Naive thymus-derived CD4-positive, alpha-beta T cell (primary cell): ENCODE measurements at regions not wholly inside any gene's neighbourhood (a gene's known extent, or its start where the extent isn't known, plus 50 kb on each side); places are given as distances from the start of the nearest gene placed in this dataset.

Source experiments
- ATAC-seq: fragments of 150-1000 bp; cut with Tn5 transposase; 2 replicates; pipeline ENCODE4 v1.10.0; 2021; ENCODE audit warnings: mild to moderate bottlenecking, moderate library complexity
- CTCF ChIA-PET: fragments of 350-600 bp; sonication (Branson Sonifier 250); formaldehyde crosslinking; loops from one replicate; lab custom pipeline; 2021; ENCODE audit warnings: antibody characterized with exemption; lab: Charles Lee
- POLR2A ChIA-PET: fragments of 350-600 bp; sonication (Branson Sonifier 250); formaldehyde crosslinking; loops from one replicate; lab custom pipeline; 2021; ENCODE audit warnings: antibody characterized with exemption, inconsistent platforms; lab: Charles Lee
- DNase-seq, 9 donors: peaks; one replicate each; pipeline versions ENCODE4 v3.0.0 to v3.0.0-alpha.2; 2020 to 2022; ENCODE audit warnings: mixed read lengths in 1 of 9
- H3K27ac ChIP-seq: one replicate; pipeline ENCODE4 v1.7.0; 2013; ENCODE audit warnings: mild to moderate bottlenecking, low read depth, low read length, moderate library complexity
- H3K27me3 ChIP-seq, 2 donors: one replicate each; pipeline ENCODE4 v1.7.0; 2013; ENCODE audit warnings: low read length in 2 of 2, mild to moderate bottlenecking in 2 of 2, moderate library complexity in 2 of 2; ENCODE audit not compliant: control insufficient read depth in 2 of 2, insufficient read depth in 2 of 2
- H3K36me3 ChIP-seq, 3 experiments: 1 replicate in 2 of 3; 2 replicates in 1 of 3; pipeline ENCODE4 v1.7.0; 2013; ENCODE audit warnings: low read length in 3 of 3, mild to moderate bottlenecking in 3 of 3, moderate library complexity in 1 of 3; ENCODE audit not compliant: insufficient read depth in 3 of 3, control insufficient read depth in 2 of 3
- H3K4me1 ChIP-seq, 2 donors: one replicate each; pipeline ENCODE4 v1.7.0; 2013; ENCODE audit warnings: low read length in 2 of 2, mild to moderate bottlenecking in 2 of 2, moderate library complexity in 1 of 2; ENCODE audit not compliant: control insufficient read depth in 2 of 2, insufficient read depth in 2 of 2
- H3K4me3 ChIP-seq: 2 replicates; pipeline ENCODE4 v1.7.0; 2013; ENCODE audit warnings: mild to moderate bottlenecking, low read length
- H3K9me3 ChIP-seq, 3 experiments: 1 replicate in 2 of 3; 2 replicates in 1 of 3; pipeline ENCODE4 v1.7.0; 2013; ENCODE audit warnings: low read length in 3 of 3; ENCODE audit not compliant: control insufficient read depth in 2 of 3
- H3K27ac Mint-ChIP-seq, 9 donors: one replicate each; pipeline ENCODE4 v1.8.0; 2020 to 2022; ENCODE audit warnings: mixed read lengths in 9 of 9, mild to moderate bottlenecking in 8 of 9, moderate library complexity in 5 of 9, inconsistent platforms in 2 of 9
- H3K27me3 Mint-ChIP-seq, 5 donors: one replicate each; pipeline ENCODE4 v1.8.0; 2021 to 2022; ENCODE audit warnings: mixed read lengths in 5 of 5, mild to moderate bottlenecking in 1 of 5
- H3K36me3 Mint-ChIP-seq, 5 donors: one replicate each; pipeline ENCODE4 v1.8.0; 2020 to 2022; ENCODE audit warnings: mixed read lengths in 5 of 5, mild to moderate bottlenecking in 3 of 5, inconsistent platforms in 1 of 5
- H3K4me1 Mint-ChIP-seq, 7 donors: one replicate each; pipeline ENCODE4 v1.8.0; 2020 to 2022; ENCODE audit warnings: mixed read lengths in 7 of 7, mild to moderate bottlenecking in 3 of 7, inconsistent platforms in 1 of 7
- H3K4me3 Mint-ChIP-seq, 10 donors: one replicate each; pipeline ENCODE4 v1.8.0; 2020 to 2022; ENCODE audit warnings: mild to moderate bottlenecking in 10 of 10, mixed read lengths in 10 of 10, moderate library complexity in 6 of 10, inconsistent platforms in 2 of 10
- H3K9me3 Mint-ChIP-seq, 11 donors: one replicate each; pipeline ENCODE4 v1.8.0; 2020 to 2022; ENCODE audit warnings: mixed read lengths in 11 of 11, mild to moderate bottlenecking in 4 of 11, inconsistent platforms in 1 of 11, moderate library complexity in 1 of 11
- intact Hi-C, 2 donors: fragments of 100-400 bp; cut with micrococcal nuclease; formaldehyde crosslinking; loops; one replicate each; pipeline ENCODE4 v1.15.1; 2023

DNA sequence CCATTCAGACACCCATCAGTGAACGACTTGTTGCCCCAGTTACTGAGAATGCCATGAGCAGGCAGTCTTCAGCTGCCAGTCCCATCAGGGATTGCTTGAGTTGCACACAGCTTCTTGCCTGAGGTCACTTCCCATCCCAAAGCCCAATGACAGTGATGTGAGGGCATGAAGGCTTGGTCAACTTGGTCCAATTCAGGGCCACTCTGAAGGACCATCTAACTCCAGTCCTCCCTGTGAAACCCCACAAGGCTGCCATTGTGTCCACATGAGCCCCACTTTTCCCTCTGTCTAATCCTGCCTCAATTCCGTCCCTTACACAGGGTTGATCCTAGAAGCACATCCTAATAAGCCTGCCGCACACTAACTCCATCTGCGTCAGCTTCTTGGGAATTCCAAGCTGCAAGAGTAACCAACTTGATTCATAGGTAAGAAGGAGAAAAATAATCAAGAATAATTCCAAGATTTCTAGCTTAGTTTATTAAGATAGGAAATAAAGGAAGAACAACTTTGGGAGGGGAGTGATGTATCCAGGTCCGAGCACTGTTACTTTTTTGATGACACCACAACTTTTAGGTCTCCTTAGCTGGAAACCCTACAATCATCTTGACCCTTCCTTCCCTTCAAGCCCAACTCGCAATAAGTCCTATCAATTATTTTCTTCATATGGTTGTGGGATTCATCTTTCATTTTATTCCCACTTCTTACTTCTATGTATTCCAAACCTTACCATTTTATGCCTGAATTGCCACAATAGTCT lies 110.9 kb downstream of the LRRC30 start:
- POLR2A ChIA-PET = no interaction called here
- peak overlapping the region in 1 of 9 donors; percentile 48 for H3K27ac Mint-ChIP-seq
- H3K9me3 Mint-ChIP-seq = peaks cover 0 to 6% (median 0%) of the 10 kb centered on the region in 11 donors
- Histone ChIP-seq H3K36me3 (no peaks in the 10 kb centered on the region), H3K27ac (no peak overlapping the region), H3K9me3 (no peaks in the 10 kb centered on the region), H3K27me3 (no peaks in the 10 kb centered on the region), H3K4me1 (no peaks in the 10 kb centered on the region), H3K4me3 (no peak overlapping the region)
- H3K36me3 Mint-ChIP-seq = no peaks in the 10 kb centered on the region
- H3K4me3 Mint-ChIP-seq = no peak overlapping the region
- no peaks in the 10 kb centered on the region for H3K27me3 Mint-ChIP-seq
- ATAC-seq (no peak), DNase-seq (no peak)
- CTCF ChIA-PET = no interaction called here
- intact Hi-C loops = no loop called here
- no peaks in the 10 kb centered on the region for H3K4me1 Mint-ChIP-seq

DNA sequence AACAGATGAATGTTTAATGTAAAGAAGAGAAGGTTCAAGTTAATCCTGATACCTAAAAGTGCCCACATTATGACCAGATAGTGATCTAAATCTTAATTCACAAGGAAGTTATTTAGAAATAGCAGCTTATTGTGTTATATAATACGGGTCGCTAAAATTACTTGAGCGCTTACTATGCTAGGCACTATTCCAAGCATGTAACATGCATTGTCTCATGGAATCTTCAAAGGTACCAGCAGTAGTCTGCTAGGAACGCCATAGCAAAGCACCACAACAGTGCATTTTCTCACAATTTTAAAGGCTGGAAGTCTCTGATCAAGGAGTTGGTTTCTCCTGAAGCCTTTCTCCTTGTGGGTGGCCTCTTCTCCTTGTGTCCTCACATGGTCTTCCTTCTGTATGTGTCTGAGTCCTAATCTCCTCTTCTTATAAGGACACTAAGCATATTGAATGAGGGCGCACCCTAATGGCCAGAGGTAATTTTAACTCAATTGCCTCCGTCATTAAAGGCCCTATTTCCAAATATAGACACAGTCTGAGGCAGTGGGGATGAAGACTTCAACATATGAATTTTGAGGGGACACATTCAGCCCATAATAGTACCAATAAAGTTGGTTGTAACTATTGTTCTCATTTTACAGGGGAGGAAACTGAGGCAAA lies 118.4 kb downstream of the LRRC30 start:
- intact Hi-C loops = no loop called here
- Mint-ChIP-seq H3K4me3 (no peak overlapping the region), H3K4me1 (no peaks in the 10 kb centered on the region), H3K9me3 (peaks cover 0 to 17% (median 6%) of the 10 kb centered on the region in 11 donors), H3K27me3 (no peaks in the 10 kb centered on the region), H3K36me3 (no peaks in the 10 kb centered on the region), H3K27ac (no peak overlapping the region)
- POLR2A ChIA-PET = no interaction called here
- no peaks in the 10 kb centered on the region for H3K36me3 ChIP-seq
- H3K27me3 ChIP-seq = no peaks in the 10 kb centered on the region
- no peak overlapping the region for H3K27ac ChIP-seq
- H3K4me1 ChIP-seq = no peaks in the 10 kb centered on the region
- DNase-seq (no peak), ATAC-seq (no peak)
- H3K4me3 ChIP-seq = no peak overlapping the region
- CTCF ChIA-PET = no interaction called here
- H3K9me3 ChIP-seq = peaks cover 0 to 4% (median 0%) of the 10 kb centered on the region in 3 experiments

DNA sequence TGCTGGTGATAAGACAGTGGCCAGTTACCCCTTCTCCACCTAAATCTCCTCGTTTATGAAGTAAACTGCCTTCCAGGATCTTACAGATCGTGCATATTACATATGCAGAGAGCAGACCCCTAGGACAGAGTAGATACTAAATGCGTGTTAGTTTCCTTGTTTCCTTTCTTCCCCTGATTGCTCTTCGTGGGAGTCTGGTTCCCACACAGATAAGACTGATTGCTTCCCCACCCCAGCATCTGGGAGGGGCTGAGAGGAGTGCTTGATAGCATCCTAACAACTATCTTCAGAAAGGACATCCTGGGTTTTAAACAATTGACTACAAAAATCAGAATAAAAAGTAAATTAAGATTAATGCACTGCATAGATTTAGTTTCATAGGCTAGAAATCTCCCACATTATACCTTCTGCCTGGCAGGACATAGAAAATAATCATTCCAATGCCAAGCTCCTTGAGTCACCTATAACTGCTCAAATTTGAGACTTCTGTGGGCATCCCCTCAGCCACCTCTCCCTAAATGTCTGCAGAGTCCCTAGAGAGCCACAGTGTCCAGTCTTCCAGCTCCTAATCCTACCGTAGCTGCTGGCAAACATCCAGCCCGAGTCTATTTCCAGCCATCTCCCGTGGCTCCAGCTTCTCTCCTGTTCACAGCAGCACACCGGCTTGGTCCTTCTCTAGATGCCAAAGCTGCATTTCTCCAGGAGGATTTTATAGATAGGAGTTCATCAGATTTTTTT lies 128.3 kb downstream of the LRRC30 start:
- ChIA-PET POLR2A (no interaction called here), CTCF (no interaction called here)
- Mint-ChIP-seq H3K27ac (no peak overlapping the region), H3K9me3 (peaks cover 1 to 11% (median 4%) of the 10 kb centered on the region in 11 donors), H3K4me3 (no peak overlapping the region), H3K36me3 (peaks cover 0 to 4% (median 0%) of the 10 kb centered on the region in 5 donors), H3K27me3 (peaks cover 0 to 8% (median 0%) of the 10 kb centered on the region in 5 donors), H3K4me1 (no peaks in the 10 kb centered on the region)
- Histone ChIP-seq H3K27me3 (no peaks in the 10 kb centered on the region), H3K9me3 (no peaks in the 10 kb centered on the region), H3K27ac (no peak overlapping the region), H3K36me3 (no peaks in the 10 kb centered on the region), H3K4me1 (no peaks in the 10 kb centered on the region), H3K4me3 (no peak overlapping the region)
- no peak for DNase-seq
- no peak for ATAC-seq
- intact Hi-C loops = no loop called here

DNA sequence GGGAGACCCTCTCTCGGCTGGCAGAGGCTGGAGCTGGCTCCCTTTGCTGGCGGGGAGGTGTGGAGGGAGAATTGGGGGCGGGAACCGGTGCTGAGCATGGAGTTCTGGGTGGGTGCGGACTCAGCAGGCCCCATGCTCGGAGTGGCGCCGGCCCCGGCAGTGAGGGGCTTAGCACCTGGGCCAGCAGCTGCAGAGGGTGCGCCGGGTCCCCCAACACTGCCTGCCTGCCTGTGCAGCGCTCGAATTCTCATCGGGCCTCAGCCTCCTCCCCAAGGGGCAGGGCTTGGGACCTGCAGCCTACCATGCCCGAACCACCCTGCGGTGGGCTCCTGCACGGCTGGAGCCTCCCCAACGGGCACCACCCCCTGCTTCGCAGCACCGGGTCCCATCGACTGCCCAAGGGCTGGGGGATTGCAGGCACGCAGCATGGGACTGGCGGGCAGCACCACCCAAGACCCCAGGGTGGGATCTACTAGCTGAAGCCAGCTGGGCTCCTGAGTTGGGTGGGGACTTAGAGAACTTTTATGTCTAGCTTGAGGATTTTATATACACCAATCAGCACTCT lies 129.8 kb downstream of the LRRC30 start:
- intact Hi-C loops = no loop called here
- Histone ChIP-seq H3K36me3 (no peaks in the 10 kb centered on the region), H3K4me3 (no peak overlapping the region), H3K9me3 (no peaks in the 10 kb centered on the region), H3K4me1 (no peaks in the 10 kb centered on the region), H3K27ac (no peak overlapping the region), H3K27me3 (no peaks in the 10 kb centered on the region)
- ChIA-PET POLR2A (no interaction called here), CTCF (no interaction called here)
- Mint-ChIP-seq H3K27me3 (peaks cover 0 to 8% (median 0%) of the 10 kb centered on the region in 5 donors), H3K4me3 (no peak overlapping the region), H3K27ac (no peak overlapping the region), H3K4me1 (no peaks in the 10 kb centered on the region), H3K9me3 (peaks cover 0 to 15% (median 5%) of the 10 kb centered on the region in 11 donors), H3K36me3 (peaks cover 0 to 4% (median 0%) of the 10 kb centered on the region in 5 donors)
- ATAC-seq = no peak
- no peak for DNase-seq

DNA sequence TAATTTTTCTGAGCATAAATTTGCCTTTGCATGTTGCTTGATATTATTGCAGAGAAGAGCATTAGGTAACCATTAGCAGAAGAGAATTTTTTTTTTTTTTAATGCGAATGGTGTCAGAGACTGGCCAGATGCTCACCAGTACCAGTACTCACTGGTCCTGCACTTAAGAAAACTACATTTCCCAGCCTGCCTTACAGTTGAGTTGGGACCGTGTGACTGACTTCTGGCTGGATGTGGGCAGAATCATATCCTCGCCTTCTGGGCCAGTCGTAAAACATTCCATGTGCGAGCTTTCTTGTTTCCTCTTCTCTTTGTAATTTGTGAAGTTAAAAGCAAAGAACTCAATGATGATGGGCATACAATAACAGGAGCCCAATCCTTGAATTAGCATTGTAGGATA lies 132.4 kb downstream of the LRRC30 start:
- H3K27ac Mint-ChIP-seq = no peak overlapping the region
- Histone ChIP-seq H3K4me1 (no peaks in the 10 kb centered on the region), H3K27ac (no peak overlapping the region), H3K4me3 (no peak overlapping the region), H3K36me3 (no peaks in the 10 kb centered on the region), H3K9me3 (no peaks in the 10 kb centered on the region), H3K27me3 (no peaks in the 10 kb centered on the region)
- H3K36me3 Mint-ChIP-seq = peaks cover 0 to 4% (median 0%) of the 10 kb centered on the region in 5 donors
- CTCF ChIA-PET = no interaction called here
- peaks cover 0 to 8% (median 0%) of the 10 kb centered on the region in 5 donors for H3K27me3 Mint-ChIP-seq
- ATAC-seq (no peak), DNase-seq (no peak)
- no peak overlapping the region for H3K4me3 Mint-ChIP-seq
- intact Hi-C loops = no loop called here
- POLR2A ChIA-PET = no interaction called here
- H3K4me1 Mint-ChIP-seq = no peaks in the 10 kb centered on the region
- H3K9me3 Mint-ChIP-seq = peaks cover 0 to 15% (median 4%) of the 10 kb centered on the region in 11 donors

DNA sequence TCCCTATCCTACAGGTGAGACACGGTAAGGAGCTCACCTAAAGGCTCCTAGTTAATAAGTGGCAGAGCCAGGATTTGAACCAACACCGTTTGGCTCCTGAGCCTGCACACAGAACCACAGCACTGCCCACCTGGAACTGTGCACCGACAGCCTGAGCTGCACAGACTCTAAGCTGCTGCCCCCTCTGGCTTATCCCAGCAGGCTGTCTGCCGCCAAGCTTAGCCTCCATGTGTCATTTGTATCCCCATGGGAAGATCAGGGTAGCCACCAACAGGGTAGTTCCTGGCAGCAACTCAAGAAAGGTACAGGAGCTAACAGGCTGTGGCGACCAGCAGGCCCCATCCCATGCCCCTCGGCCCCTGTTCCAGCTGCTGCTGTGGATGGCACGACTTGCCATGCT lies 135.7 kb downstream of the LRRC30 start:
- intact Hi-C loops = no loop called here
- Mint-ChIP-seq H3K4me3 (no peak overlapping the region), H3K9me3 (peaks cover 0 to 8% (median 3%) of the 10 kb centered on the region in 11 donors), H3K27ac (no peak overlapping the region), H3K4me1 (peaks cover 0 to 8% (median 4%) of the 10 kb centered on the region in 7 donors), H3K27me3 (peaks cover 0 to 16% (median 4%) of the 10 kb centered on the region in 5 donors), H3K36me3 (no peaks in the 10 kb centered on the region)
- CTCF ChIA-PET = no interaction called here
- Histone ChIP-seq H3K4me1 (no peaks in the 10 kb centered on the region), H3K27ac (no peak overlapping the region), H3K4me3 (no peak overlapping the region), H3K27me3 (no peaks in the 10 kb centered on the region), H3K9me3 (no peaks in the 10 kb centered on the region), H3K36me3 (no peaks in the 10 kb centered on the region)
- DNase-seq (no peak), ATAC-seq (no peak)
- POLR2A ChIA-PET = no interaction called here
